A549 (cell line): ENCODE measurements at regions not wholly inside any gene's neighbourhood (a gene's known extent, or its start where the extent isn't known, plus 50 kb on each side); places are given as distances from the start of the nearest gene placed in this dataset.

ENCODE experiments used
- CHD2 ChIP-seq: fragments of 150-350 bp; IDR thresholded peaks from 2 replicates; pipeline ENCODE4 v1.6.1; 2014; ENCODE audit warnings: low read length; ENCODE audit not compliant: partially characterized antibody
- CTCF ChIP-seq: fragments of >200 bp; sonication (Bioruptor Twin); formaldehyde crosslinking; IDR thresholded peaks from 3 replicates; pipeline ENCODE4 v1.5.1; 2016
- ELK1 ChIP-seq: fragments of 150-350 bp; IDR thresholded peaks from 2 replicates; pipeline ENCODE4 v1.6.1; 2014; ENCODE audit warnings: low read depth, mild to moderate bottlenecking, low read length
- HDAC2 ChIP-seq: fragments of 200-600 bp; sonication (generic); IDR thresholded peaks from 2 replicates; pipeline ENCODE4 v1.6.1; 2016
- JUN ChIP-seq, 2 experiments: fragments of >200 bp; sonication (Bioruptor Twin); formaldehyde crosslinking; IDR thresholded peaks; 2 replicates in 1 of 2; 3 replicates in 1 of 2; pipeline ENCODE4 v1.6.1; 2016 to 2017
- MAX ChIP-seq: IDR thresholded peaks from 2 replicates; pipeline ENCODE4 v1.6.1; 2012
- RAD21 ChIP-seq, 2 experiments: fragments of >200 bp in 1 of 2; sonication (Bioruptor Twin) in 1 of 2; formaldehyde crosslinking in 1 of 2; IDR thresholded peaks in 1 of 2; conservative IDR thresholded peaks in 1 of 2; 2 replicates in 1 of 2; 3 replicates in 1 of 2; pipeline ENCODE4 v1.6.1; 2012 to 2018; ENCODE audit warnings: inconsistent platforms in 1 of 2
- SMC3 ChIP-seq: fragments of >200 bp; sonication (Bioruptor Twin); formaldehyde crosslinking; IDR thresholded peaks from 3 replicates; pipeline ENCODE4 v1.6.1; 2018; ENCODE audit warnings: inconsistent platforms
- ZC3H11A ChIP-seq: fragments of 450-650 bp; IDR thresholded peaks from 2 replicates; pipeline ENCODE4 v1.6.1; 2014; ENCODE audit warnings: antibody characterized with exemption, mild to moderate bottlenecking

- TF ChIP-seq CTCF (no peak), MAX (no peak), JUN (IDR thresholded peaks at IDR 0.05) (no peak), ELK1 (no peak), HDAC2 (no peak), RAD21 (conservative IDR thresholded peaks at IDR 0.05 in 1 of 2, IDR thresholded peaks at IDR 0.05 in 1 of 2) (no peak), SMC3 (no peak), ZC3H11A (no peak), CHD2 (no peak)
These were observed 587.6 kb downstream of the NPHP4 start for GRCh38 chr1:5404412-5405203.
